ENCODE measurements at regions not wholly inside any gene's neighbourhood (a gene's known extent, or its start where the extent isn't known, plus 50 kb on each side); places are given as distances from the start of the nearest gene placed in this dataset.
"Not testable (repeated sequence)": the region's sequence is repeated elsewhere in the genome, so short reads cannot be mapped to it uniquely, and the experiment has no call there.

DNA sequence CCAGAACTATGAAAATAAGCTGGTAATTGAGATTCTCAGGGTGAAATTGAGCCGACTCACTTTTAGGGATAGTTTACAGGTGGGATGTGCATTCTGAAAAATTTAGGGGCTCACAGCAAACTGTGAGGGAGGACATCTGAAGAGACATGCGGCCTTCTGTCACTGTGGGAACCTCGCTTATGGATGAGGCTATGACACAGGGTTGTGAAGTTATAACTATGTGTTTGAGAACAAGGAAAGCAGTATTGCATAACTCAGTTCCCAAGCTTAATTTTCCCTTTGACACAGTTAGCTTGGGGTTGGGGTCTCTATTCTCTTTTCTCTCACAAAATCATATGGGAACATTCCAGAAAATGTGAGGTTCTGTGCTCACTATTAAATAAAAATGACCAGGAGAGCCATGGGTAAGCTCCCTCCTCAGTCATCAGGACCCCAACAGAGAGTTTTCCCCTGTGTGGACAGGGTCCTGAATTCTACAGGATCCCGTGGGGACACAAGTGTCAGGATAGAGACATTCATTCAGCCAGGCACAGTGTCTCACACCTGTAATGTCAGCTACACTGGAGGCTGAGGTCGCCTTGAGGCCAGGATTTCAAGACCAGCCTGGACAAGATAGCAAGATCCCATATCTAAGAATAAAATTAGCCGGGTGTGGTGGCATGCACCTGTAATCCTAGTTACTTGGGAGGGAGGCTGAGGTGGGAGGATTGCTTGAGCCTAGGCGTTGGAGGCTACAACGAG is 1507.7 kb upstream of the TPTE start:
- TF ChIP-seq, protein P1, sequence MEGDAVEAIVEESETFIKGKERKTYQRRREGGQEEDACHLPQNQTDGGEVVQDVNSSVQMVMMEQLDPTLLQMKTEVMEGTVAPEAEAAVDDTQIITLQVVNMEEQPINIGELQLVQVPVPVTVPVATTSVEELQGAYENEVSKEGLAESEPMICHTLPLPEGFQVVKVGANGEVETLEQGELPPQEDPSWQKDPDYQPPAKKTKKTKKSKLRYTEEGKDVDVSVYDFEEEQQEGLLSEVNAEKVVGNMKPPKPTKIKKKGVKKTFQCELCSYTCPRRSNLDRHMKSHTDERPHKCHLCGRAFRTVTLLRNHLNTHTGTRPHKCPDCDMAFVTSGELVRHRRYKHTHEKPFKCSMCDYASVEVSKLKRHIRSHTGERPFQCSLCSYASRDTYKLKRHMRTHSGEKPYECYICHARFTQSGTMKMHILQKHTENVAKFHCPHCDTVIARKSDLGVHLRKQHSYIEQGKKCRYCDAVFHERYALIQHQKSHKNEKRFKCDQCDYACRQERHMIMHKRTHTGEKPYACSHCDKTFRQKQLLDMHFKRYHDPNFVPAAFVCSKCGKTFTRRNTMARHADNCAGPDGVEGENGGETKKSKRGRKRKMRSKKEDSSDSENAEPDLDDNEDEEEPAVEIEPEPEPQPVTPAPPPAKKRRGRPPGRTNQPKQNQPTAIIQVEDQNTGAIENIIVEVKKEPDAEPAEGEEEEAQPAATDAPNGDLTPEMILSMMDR (IDR thresholded peaks at IDR 0.05) = not testable (repeated sequence)
- not testable (repeated sequence) for TF ChIP-seq POLR2AphosphoS5 (IDR thresholded peaks at IDR 0.05)
